WTC11 (cell line): ENCODE measurements at regions not wholly inside any gene's neighbourhood (a gene's known extent, or its start where the extent isn't known, plus 50 kb on each side); places are given as distances from the start of the nearest gene placed in this dataset.

Experiments used
- CTCF ChIP-seq: fragments of 200-600 bp; IDR thresholded peaks from 2 replicates; pipeline ENCODE4 v1.8.0; 2022; ENCODE audit warnings: antibody characterized with exemption
- E2F4 ChIP-seq: sonication (generic); formaldehyde crosslinking; IDR thresholded peaks from 2 replicates; pipeline ENCODE4 v1.8.1; 2022; ENCODE audit warnings: low read depth, mild to moderate bottlenecking, moderate library complexity, missing genetic modification reagents, borderline replicate concordance
- MYBL2 ChIP-seq: sonication (generic); formaldehyde crosslinking; IDR thresholded peaks from 2 replicates; pipeline ENCODE4 v1.8.1; 2023; ENCODE audit warnings: mild to moderate bottlenecking, moderate library complexity, missing genetic modification reagents
- SMAD4 ChIP-seq: sonication (generic); formaldehyde crosslinking; IDR thresholded peaks from 2 replicates; pipeline ENCODE4 v1.8.0; 2022; ENCODE audit warnings: mild to moderate bottlenecking, missing genetic modification reagents
- TCF7 ChIP-seq: sonication (generic); formaldehyde crosslinking; IDR thresholded peaks from 2 replicates; pipeline ENCODE4 v1.8.0; 2022; ENCODE audit warnings: mild to moderate bottlenecking, low read depth, missing genetic modification reagents, moderate library complexity
- TEAD4 ChIP-seq: sonication (generic); formaldehyde crosslinking; IDR thresholded peaks from 2 replicates; pipeline ENCODE4 v1.8.0; 2022; ENCODE audit warnings: mild to moderate bottlenecking, missing genetic modification reagents
- ZNF281 ChIP-seq: sonication (generic); formaldehyde crosslinking; IDR thresholded peaks from 2 replicates; pipeline ENCODE4 v1.8.0; 2023; ENCODE audit warnings: mild to moderate bottlenecking, missing genetic modification reagents

- TF ChIP-seq E2F4 (CRISPR knock-in tag) = no peak
- TF ChIP-seq CTCF = no peak
- TF ChIP-seq TEAD4 (CRISPR knock-in tag) = no peak
- no peak for TF ChIP-seq SMAD4
- no peak for TF ChIP-seq MYBL2
- TF ChIP-seq ZNF281 (CRISPR knock-in tag) = no peak
- TF ChIP-seq TCF7 (CRISPR knock-in tag) = no peak
These were observed 148.1 kb upstream of the KCTD3 start for GRCh38 chr1:215418876-215419447.
